NCI-H1092 treated with DMSO at 0.1 percent for 48 hours (cell line): ENCODE measurements at regions not wholly inside any gene's neighbourhood (a gene's known extent, or its start where the extent isn't known, plus 50 kb on each side); places are given as distances from the start of the nearest gene placed in this dataset.

Experiments
- DNase-seq: peaks from one replicate; lab custom pipeline; 2025; lab: John Stamatoyannopoulos, UW

- no peak for DNase-seq
Observed at GRCh38 chr15:97804950-97805349, 155.6 kb upstream of the ARRDC4 start.

GRCh38 chr15:97806766-97807165, 153.7 kb upstream of the ARRDC4 start:
- no peak for DNase-seq

GRCh38 chr15:97815835-97816234, 144.7 kb upstream of the ARRDC4 start:
- DNase-seq: no peak

DNA sequence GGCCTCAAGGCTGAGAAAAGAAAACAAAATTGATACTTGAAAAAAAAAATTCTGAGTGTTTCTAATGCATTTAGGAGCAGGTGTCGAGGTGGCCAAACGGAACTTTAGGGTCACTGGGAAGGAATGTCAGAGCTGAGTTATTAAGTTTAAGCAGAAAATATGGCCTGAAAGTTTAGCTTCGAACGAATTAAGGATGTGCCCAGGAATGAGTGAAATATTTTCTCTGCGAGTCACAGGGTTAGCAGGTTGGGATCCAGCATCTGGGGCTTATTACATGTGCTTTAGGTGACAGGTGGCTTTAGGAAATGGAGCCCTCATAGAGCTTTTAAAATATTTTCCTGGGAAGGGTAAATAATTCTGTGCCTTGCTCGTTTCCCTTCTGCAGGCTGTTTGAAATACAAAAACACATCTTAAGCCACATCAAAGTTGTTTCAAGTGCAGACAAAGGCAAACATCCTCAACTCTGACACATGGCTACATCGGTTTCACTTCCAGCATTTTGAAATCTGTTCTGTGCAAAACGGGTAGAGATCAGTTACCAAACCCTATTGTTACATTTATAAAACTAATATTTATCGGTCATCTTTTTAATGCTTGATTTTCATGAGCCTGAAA, 143.1 kb upstream of the ARRDC4 start:
- no peak for DNase-seq

- DNase-seq: no peak
Observed at GRCh38 chr15:97836003-97836402, 124.5 kb upstream of the ARRDC4 start.

DNA sequence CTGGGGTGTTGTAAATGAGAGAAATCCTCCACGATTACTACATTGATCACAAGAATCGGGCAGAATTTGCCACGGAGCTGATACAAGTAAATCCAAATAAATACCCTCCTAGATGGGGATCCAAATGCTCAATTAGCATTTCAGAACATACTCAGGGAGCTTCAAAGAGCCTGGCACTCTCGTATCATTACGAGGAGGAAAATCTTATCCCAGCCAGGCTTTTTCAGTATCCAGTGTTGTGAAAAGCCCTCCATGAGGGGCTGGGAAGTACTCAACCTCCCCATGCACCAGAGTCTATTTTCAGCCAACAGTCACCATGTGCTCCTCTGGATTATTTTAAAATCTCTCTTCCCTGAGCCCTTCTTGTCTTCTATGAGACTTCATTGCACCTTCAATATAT, 122.6 kb upstream of the ARRDC4 start:
- no peak for DNase-seq

DNA sequence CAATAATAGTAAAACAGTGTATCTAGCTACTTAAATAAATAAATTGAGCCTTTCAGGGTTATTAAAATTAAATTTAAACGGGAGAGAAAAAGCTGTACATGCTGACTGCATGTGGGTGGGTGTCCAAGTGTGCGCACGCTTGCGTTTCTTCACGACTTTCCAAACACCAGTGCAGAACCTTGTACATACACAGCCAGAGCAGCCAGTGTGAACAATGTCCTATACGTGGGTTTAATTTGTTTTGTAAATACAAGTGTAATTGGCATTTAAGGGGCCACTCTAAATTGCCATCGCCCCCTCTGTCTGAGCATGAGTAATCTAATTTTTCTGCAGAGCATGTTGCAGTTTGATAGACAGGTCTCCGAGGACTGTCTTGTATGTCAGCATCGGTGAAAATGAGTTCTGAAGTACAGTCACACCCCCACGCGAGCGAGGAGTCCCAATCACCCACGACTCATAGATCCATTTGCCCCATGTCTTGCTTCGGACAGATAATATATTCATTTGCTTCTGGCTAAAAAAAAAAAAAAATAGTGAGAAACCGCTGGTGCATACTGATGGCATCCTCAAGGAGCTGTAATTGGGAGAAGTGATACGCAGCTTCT, 121.8 kb upstream of the ARRDC4 start:
- DNase-seq: no peak

DNA sequence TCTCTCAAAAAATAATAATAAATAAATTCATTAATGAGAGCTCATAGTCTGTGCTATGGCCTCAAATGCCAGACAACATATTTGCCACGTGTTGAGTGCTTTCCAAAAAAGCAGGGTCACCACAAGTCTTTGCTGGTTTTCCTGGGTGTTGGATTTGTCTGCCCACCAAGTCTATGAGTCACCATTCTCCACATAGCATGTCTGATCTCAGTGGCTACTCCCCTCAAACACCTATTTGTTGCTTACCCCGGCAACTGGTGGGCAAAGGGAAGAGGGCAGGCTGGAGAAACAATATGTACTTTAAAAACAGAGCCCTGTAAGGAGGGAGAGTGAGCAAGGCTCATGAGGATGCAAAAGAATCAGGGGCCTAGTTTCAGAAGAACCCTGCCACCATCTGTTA, 120.0 kb upstream of the ARRDC4 start:
- DNase-seq: no peak

GRCh38 chr15:97841558-97841957, 118.9 kb upstream of the ARRDC4 start:
- DNase-seq: no peak

DNA sequence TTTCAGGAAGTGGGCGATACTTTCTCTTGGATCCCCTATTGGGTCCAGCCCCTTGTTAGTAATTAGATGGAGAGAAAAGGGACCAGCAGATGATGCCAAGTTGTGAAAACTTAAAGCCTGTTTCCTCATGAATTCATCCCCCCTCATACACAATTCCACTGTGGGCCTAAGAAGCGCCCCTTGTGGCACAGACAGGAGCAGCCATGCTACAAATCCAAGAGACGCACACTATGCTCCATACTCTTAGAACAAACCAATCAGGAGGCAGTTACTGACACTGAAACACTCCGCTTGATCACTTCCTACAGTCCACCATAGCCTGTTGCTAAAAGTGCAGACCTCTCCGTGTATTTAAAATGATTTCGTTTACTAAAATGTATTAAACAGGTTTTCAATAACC, 111.3 kb upstream of the ARRDC4 start:
- no peak for DNase-seq

DNA sequence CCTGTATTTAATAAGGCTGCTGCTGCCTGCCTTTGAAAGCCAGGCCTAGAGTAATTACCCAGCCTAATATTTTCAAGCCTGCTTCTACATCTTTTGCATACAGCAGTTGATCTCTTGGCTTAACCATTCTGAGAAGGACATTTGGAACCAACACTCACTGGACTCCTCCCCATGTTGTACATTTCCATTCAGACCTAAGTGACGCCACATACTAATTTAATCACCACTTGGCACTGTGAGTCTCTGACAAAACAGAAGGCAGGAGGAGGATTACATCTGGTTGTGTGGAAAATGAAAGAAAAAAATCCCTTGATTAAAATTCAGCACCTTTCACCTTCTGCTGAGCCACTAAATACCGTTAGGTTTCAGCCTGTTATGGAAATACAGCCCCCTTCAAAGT, 102.2 kb upstream of the ARRDC4 start:
- DNase-seq: no peak

DNA sequence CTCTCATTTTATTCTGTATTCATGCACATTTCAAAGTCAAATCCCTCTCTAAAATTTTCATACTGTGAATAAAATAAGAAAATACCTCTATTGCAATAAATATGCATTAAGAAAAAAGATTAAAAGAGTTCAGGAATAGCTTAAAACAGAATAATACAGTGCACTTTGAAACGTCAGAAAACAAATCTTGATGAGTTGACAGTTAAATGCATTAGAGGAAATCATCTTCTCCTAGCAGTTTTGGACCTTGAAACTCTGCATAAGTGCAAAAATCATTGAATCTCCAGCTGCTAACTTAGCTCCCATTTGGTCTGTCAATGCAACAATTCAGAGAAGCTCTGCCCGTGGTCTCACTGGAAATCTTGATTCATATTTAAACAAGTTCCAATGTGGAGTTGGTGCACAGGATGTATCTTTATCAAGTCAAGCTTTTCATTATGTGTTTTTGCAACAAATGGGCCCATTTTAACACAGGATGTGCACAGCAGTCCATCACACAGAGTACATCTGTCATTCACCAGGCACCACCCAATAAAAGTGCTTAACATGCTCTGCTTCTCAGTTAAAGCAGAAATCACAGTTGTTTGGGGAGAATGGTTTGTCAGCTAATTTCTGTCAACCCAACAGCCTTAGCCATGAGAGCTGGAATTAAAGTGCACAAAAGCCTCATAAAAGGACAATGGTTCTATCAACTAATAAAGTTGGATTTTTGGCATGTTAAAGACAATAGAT, 98.8 kb upstream of the ARRDC4 start:
- no peak for DNase-seq

DNA sequence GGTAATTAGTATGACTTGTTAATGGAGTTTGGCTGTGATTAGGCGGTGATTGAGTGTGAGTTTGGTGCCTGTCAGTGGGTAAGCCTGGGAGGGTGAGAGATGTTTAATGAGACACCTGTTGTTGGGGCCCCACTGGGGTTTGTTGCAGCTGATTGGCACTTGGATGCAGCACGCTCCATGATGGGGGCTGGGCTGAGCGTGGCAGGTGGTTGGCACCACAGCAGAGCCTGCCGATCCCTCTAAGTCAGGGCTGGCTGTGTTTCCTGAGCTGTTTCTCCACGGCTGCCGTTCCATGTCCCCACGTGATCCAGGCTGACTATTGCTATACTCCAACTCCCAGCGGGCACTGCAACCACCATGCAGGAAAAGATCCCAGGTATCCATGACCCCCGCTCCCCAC, 93.5 kb upstream of the ARRDC4 start:
- DNase-seq: no peak

- DNase-seq: no peak
Observed at GRCh38 chr15:97867870-97868269, 92.6 kb upstream of the ARRDC4 start.

- no peak for DNase-seq
Observed at GRCh38 chr15:97868981-97869380, 91.5 kb upstream of the ARRDC4 start.

- DNase-seq: no peak
Observed at GRCh38 chr15:97870771-97871170, 89.7 kb upstream of the ARRDC4 start.

DNA sequence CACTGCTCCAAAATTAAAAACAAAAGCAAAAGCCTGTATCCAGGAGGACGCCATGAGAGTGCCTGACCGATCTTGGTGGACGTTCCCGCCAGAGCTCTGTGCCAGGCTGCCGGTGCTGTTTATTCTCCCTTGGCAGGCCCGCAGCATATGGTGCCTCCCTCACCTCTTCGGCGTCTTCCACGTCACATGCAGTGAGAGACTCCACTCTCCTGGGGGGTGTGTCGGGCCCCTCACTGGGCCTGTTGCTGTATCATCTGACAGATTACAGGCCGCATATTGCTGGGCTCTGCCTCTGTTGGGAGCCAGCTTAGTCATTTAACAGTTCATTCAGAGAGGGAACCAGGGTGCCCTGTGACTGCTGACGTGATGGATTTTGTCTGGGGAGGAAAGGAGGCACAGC, 86.4 kb upstream of the ARRDC4 start:
- no peak for DNase-seq

DNA sequence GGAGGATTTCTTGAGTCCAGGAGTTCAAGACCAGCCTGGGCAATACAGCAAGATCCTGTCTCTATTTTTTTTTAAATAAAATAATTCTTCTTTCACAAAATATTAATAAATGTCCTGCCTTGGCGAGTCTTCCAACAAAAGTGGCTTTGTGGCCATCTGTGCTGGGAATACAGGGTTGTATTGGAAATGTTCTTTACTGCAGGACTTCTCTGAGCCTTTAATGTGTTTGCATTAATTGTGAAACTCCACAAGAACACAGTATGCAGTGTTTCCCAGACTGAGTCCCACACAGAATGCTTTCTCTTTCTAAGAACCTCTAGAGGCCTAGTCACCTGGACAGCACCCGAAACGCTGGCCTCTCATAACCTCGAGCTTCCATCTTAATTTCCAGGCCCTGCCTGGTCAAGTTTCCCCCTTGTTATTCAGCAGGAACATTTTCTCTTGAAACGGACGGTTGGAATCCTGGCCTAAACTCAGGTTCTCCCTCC, 85.4 kb upstream of the ARRDC4 start:
- DNase-seq: no peak

DNA sequence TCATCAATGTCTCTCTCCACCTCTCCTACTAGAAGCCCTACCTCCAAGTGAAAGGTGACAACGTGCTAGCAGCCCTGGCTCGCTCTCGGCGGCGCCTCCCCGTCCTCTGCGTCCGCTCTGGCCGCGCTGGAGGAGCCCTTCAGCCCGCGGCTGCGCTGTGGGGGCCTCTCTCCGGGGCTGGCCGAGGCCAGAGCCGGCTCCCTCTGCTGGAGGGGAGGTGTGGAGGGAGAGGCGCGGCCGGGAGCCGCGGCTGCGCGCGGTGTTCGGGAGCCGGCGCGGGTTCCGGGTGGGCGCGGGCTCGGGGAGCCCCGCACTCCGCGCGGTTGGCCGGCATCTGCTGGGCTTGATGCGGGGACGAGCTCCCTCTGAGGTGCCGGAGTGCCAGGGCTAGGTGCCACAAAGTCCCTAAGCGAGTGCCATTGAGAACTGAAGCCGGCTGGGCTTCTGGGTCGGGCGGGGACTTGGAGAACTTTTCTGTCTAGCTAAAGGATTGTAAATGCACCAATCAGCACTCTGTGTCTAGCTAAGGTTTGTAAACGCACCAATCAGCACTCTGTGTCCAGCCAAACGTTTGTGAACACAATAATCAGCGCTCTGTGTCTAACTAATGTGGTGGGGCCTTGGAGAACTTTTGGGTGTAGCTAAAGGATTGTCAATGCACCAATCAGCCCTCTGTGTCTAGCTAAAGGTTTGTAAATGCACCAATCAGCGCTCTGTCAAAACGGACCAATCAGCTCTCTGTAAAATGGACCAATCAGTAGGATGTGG, 84.8 kb upstream of the ARRDC4 start:
- no peak for DNase-seq

- no peak for DNase-seq
Observed at GRCh38 chr15:97876281-97876675, 84.2 kb upstream of the ARRDC4 start.

GRCh38 chr15:97881346-97881965, 79.0 kb upstream of the ARRDC4 start:
- no peak for DNase-seq

GRCh38 chr15:97884513-97885131, 75.9 kb upstream of the ARRDC4 start:
- DNase-seq: no peak
